HG02763 (cell line): ENCODE measurements at regions not wholly inside any gene's neighbourhood (a gene's known extent, or its start where the extent isn't known, plus 50 kb on each side); places are given as distances from the start of the nearest gene placed in this dataset.

Experiments used
- ATAC-seq: cut with Tn5 transposase; IDR thresholded peaks from one replicate; pipeline ENCODE4 v1.9.1; 2021; ENCODE audit warnings: mild to moderate bottlenecking, moderate library complexity; ENCODE audit not compliant: unreplicated experiment

DNA sequence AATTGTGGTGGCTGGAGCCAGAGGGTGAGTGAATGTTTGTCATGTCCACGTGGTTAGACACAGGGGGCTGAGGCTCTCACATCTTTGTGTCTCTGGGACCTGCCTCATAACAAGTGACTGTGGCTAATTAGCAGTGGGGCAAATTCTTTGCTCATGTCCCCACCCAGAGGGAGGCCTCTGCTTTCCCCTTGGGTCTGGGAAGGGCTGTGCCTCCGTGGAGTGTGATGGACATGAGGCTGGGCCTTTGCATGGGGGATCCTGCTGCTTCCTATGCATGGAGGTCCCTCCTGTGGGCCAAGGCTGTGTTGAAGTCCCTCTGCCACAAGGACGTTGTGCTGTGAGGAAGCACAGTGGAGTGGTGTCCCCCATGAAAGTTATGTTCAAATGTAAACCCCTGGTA, 327.4 kb upstream of the SHH start:
- ATAC-seq = no peak

DNA sequence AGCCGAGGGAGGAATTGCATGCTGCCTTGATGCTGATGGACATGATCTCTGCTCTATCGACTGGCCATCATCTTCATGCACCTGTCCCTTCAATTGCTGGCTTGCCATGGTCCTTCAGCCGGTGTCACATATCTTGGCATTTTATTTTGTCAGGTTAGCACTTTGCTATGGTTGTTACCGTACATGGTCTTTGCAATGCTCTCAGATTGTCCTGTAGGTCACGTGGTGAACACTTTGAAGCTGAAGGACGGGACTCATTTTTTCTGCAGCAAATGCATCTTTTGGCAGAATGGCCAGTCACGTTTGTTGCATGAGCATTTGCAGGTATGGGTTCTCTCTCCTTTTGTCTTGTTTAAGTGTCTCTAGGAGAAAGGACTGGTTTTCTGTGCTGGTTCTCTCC, 326.8 kb upstream of the SHH start:
- ATAC-seq = no peak

DNA sequence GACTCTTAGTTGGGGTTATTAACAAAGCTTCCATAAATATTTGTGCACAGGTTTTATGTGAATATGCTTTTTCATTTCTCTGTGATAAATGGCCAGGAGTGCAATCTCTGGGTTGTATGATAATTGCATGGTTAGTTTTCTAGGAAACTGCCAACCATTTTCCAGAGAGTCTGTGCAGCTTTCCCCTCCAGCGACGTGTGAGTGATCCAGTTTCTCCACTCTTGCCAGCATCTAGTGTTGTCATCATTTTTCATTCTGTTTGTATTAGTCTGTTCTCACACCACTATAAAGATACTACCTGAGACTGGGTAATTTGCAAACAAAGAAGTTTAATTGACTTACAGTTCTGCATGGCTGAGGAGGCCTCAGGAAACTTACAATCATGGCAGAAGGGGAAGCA, 319.6 kb upstream of the SHH start:
- no peak for ATAC-seq

DNA sequence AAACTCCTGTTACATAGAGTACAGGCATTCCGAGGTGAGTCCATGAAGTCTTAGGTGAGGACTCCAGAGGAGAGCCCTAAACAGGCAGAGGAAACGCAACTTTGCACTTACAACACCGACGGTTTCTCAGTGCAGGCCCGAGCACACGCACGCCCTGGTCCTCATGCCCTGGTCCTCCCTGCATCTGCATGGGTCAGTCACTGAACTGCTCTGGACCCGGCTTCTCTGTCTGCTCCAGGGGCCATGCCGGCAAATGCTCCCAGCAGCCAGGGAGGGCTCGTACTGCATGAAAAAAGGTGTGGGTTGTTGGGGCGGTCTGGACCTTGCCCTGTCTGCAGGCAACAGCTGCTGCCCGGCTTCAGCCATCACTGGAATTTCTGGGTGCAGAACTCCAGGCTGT, 317.3 kb upstream of the SHH start:
- ATAC-seq = no peak

DNA sequence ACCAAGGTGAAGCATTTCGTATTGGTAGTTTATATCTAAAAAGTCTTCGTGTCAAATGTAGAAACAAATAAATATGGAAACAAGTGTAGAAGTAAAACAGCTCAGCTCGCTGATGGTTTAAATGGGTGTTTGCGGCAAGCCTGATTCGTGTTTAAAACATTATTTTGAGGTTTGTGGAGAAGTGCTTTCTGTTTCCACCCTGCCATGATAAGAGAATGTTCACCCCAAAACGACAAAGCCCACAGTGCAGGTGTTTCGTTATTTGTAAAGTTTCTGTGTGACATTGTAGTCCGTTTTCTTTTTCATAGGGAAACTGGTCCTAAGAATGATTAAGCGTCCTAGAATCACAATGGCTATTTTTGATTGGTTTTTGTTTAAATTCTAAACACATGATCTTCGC, 316.2 kb upstream of the SHH start:
- no peak for ATAC-seq

DNA sequence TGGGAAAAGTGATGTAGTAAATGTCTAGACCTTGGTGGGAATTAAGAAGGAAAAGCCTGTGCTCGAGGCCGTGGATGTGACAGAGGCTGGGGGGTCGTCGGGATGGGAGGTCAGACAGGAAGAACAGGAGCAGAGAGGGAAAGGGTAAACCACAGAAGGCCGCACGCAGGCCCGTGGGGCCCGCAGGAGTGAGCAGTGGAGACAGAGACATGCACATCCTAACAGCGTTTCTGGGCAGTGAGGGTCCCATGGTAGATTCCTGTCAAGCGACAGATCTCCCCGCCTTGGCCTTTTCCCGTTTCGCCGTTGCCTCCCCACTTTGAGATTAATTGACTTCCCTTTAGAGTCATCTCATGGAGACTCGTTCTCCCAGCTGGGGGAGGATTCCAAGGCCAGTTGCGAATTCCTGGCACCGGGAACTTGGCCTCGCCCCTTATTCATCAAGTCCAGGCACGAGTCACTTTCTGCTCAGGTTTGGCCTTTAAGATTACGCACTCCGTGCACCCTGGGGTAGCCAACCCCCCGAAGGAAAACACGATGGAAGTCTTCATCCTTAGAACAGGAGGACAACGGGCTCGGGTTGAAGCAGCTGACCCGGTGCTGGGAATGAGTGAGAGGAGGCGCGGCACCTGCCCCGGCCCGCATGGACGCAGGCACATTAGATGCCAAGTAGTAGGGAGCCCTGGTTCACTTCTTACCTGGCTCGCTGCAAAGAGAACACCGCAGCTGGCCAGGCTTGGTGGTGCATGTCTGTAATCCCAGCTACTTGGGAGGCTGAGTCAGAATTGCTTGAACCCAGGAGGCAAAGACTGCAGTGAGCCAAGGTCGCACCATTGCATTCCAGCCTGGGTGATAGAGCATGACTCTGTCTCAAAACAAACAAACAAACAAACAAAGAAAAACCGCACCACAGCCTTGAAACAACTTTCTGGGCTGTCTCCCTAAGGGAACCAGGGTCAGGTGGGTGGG, 315.2 kb upstream of the SHH start:
- ATAC-seq = no peak

DNA sequence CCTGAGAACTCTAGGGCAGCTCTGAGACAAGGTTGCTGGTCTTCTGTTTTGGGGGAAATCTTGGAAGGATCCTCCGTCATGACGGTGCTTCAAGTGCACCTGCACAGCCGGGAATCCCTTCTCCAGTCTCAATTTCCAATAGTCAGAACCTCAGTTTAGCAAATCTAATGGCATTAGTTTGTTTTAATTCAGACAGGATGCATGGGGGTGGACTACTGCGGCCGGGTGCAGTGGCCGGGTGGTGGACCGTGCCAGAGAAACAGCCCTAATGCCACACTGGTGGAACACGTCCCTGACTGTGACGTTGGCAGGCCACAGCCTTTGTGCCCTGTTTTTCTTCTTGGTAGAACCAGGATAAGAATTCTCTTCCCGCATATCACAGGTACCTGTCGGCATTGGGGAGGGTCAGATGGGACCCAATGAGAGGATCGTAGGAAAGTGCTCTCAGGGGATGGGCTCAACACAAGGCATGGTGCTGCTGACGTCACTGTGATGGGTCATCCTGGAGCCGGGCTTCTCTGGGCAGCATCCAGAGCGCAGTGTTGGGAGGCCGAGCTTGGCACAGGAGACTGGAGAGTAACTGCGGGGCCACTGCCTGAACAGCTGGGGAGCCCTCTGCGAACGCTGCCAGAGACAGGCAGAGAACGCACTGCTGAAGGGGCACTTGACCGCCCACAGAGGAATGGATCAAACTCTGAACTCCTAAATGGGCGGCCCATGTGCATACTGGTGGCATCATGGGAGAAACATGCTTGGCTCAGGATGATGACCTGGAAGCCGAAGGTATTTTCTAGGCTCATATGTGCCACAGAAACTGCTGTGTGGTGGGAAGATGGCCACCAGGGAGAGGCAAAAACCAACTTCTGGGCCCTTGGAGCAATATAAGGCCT, 313.8 kb upstream of the SHH start:
- no peak for ATAC-seq

DNA sequence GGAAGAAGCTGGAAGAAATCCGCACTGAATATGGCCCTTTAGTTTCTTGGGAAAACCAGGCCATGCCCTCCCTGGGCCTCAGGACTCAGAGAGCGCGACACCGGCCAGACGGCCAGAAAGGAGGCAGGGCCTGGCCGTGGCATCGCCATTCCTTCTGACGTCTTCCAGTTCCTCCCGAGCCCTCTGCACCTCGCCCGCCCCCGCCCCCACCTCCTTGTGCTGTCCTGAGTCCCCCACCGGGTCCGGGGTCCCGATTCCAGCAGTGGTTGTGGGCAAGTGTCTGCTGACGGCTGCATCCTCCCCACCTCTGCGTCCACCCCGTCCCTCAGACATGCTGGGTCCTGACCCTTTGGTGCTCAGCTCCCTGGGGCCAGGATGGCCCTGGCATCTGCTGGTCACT, 312.1 kb upstream of the SHH start:
- no peak for ATAC-seq

DNA sequence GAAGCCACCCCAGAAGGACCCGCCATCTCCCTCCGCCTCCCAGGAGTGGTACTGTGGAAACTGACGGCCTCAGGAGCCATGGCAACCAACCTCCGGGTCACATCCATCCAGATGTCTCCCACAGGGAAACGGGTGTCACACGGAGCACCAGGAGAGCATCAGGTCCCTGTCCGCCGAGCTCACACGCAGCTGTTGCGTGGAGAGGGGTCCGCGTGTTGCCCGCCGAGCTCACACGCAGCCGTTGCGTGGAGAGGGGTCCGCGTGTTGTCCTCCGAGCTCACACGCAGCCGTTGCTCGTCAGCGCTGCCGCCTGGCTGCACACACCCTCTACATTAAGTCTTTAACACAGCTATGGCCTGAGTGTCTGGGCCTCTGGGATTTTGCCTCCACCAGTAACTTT, 311.1 kb upstream of the SHH start:
- ATAC-seq = no peak

DNA sequence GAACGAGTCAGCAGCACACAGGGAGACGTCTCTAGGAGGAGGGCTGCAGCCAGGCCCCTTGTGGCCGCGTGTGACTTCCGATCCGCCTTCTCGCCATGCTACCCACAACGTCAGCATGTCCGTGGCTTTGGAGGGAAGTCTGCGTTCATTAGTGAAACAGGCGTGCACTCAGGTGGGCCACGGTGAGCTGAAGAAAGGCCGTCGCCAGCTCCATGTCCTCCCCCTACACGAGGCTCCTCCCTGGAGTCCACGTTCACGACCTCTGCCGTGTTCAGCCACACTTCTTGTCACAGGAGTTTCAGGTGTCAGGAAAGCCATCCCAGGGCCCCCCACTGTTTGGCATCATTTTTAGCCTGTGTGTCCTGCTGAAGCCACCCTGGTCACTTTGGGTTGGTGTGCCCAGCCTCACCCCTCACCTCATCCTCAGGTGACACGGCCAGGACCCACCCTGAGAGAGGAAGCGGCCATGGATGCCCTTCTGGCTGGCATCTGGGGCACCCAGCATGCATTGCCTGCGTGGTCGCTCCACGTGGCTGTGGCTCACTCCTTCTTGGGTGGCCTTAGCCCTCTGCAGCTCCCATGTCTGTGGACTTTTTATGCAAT, 310.6 kb upstream of the SHH start:
- no peak for ATAC-seq

DNA sequence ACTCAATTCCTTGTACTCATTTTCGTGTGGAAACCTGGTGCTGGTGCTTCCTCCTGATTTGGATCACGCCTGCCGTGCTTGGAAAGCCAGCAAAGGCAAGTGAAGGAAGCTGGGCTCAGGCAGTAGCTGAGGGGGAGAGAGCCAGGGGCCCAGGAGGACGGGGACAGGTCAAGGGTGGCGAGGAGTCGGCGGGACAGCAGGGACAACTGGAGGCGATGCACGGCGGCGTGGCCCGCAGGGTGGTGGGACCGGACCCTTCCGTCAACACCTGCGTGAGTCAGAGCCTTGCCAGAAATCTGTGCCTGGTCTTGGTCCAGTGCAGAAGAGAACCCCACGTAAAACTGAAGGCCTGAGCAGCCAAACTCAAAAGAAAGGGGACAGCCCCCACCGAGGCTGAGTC, 309.7 kb upstream of the SHH start:
- ATAC-seq = no peak

DNA sequence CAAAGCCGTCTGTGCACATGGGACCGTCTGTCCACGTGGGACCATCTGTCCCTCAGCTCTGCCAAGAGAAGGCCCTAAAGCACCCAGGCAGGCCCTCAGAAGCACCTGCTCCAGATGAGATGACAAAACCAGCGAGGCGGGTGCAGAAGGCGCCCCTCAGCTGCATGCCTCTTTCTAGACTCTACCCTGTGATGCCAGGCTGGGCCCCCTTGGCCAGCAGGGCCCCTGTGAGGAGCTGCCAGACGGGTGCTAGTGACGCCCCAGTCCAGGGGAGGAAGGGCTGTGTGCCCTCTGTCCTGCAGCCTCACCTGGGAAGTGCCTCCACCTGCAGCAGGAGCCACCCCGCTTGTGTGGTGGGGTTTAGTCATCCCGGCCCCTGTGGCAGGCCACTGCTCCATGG, 309.2 kb upstream of the SHH start:
- ATAC-seq = no peak

DNA sequence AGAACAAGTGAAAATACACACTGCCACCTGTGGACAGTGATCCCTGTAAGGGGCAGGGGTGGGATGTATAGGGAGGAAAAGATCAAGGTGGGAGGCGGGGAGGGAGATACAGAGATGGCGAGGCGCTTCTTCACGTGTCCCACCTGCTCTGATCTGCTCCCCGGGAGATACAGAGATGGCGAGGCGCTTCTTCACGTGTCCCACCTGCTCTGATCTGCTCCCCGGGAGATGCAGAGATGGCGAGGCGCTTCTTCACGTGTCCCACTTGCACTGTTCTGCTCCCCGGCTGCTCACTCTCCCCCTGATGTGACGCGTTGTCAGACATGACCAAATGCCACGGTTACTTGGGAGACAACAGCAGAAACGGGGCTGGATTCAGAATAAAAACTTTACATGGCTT, 308.3 kb upstream of the SHH start:
- ATAC-seq = no peak

DNA sequence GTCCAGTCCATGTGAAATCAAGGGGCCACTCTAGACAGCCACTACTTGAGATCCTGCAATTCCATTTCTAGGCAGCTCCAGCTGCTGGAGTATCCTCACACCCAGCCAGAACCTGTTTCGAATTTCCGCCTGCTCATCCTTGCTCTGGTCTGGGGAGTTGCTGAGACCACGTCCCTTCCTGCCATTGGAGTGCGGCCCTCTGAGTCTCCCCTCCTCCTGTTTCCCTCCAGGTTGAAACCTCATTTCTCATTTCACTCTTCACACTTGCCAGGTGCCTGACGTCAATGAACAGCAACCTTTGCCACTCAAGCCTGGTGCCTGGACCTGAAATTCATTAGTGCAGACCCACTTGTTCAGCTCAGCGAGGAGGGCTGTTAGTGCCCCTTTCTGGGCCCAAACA, 307.5 kb upstream of the SHH start:
- no peak for ATAC-seq

DNA sequence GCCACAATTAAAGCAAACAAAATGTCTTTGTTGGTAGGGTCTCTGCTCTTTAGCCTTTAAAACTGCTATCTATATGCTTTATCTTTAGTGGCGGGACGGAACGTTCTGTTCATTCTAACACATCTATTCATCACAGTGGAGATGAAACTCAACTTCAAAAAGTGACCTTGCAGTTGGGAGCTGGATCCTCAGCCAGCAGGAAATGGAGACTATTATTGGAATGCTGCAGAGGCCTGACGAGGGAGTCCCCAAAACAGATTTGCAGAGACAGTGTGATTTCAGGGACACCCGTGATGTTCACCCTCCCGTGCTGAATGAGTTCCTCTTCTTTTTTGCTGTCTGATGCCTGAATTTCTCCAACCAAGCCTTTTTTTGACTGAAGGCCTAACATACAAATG, 306.0 kb upstream of the SHH start:
- ATAC-seq = no peak

DNA sequence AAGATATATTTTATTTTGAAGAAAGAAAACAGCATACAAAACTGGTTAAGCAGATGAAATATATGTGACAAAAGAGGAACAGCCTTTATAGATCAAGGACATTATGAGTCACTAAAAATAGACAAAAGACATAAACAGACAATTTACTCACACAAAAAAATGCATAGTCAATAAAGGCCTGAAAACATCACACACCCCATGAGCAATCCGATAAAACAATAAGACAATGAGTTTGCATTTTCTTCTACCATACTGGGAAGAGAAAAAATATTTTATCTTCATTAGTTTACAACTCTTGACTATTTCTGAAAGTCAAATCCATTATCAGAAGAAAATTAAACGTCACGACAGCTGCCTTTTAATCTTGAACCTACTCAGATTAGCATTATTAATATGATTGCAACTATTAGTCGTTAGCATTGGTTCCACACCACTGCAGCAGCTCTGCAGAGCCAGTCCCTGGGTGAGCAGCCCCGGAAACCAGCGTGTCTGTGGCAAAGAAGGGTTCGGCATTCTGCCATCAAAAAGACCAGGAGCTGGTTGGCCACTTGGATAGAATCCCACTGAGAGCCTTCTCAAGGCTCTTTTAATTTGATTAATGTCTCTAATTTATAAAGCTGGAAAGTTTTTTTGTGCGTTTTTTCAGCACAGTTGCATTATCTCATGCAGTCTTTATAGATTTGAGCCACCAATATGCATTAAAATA, 305.4 kb upstream of the SHH start:
- ATAC-seq = no peak

DNA sequence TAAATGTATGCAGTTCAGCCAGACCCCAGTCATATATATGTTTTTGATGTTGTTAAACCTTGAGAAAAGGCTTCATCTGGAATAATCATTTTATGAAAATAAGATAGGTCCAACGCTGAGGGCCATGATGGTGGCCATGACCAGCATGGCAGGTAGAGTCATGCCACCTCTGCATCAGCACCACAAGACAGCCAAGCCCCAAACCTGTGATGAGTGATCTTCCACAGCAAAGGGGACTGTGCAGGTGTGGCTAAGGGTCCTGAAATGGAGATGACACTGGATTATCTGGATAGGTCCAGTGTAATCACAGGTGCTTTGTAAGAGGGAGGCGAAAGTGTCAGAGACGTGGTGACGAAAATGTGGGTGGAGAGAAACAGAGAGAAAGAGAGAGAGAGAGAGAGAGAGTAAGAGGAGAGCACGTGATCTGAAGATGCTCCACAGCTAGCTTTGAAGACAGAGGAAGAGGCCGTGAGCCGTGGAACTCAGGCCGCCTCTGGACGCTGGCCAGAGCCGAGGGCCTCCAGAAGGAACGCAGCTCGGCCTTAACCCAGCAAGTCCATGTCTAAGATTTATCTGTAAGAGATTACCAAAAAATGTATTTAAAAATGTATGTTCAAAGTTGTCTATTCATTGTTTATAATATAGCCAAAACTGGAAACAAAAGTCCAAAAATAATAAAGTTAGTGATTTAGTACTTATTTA, 304.4 kb upstream of the SHH start:
- no peak for ATAC-seq

DNA sequence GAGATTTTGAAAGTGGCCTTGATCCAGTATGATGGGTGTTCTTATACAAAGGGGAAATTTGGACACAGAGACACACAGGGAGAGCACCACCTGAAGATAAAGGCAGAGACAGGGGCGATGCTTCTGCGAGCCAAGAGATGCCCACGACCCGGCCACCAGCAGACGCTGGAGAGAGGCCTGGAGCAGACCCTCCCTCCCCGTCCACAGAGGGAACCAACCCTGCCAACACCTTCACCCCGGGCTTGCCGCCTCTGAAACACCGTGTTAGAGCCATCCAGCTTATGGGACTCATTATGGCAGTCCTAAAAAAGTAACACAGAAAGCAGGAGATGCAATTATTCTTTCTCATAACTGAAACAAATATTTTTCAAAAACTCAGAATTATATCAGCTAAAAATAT, 303.3 kb upstream of the SHH start:
- ATAC-seq = no peak

DNA sequence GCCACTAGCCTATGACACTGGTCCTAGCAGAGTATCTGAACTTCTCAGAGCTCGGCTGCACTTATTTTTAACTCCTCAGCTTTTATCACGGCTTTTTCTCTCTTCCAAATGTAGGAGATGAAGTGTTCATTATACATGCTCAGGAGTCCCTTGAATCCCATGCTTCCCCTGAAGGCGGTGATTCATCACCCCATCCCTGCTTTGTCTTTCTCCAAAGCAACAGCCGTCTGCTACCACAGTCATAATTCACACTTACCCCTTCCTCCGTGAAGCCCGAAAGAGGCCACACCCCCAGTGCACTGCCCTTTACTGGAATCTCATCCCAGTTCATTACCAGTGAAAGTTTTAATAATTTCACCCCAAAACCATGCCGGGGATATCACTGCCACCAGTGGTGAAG, 301.5 kb upstream of the SHH start:
- no peak for ATAC-seq

DNA sequence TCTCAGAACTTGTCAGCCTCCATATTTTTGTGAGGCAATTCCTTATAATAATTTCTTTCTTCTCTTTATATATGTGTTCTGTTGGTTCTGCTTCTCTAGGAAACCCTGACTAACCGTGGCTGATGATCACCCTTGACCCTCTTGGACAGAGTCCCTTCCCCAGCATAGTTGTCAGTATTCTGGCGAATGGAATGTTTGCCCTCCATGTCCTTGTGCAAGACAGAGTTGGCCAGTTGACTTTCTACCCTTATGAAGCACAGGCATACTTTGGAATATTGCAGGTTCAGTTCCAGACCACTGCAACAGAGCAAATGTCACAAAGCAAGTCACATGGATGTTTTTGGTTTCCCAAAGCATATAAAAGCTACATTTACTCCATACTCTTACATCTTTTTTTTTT, 297.7 kb upstream of the SHH start:
- ATAC-seq = no peak
